ENCODE measurements at regions not wholly inside any gene's neighbourhood (a gene's known extent, or its start where the extent isn't known, plus 50 kb on each side); places are given as distances from the start of the nearest gene placed in this dataset.

DNA sequence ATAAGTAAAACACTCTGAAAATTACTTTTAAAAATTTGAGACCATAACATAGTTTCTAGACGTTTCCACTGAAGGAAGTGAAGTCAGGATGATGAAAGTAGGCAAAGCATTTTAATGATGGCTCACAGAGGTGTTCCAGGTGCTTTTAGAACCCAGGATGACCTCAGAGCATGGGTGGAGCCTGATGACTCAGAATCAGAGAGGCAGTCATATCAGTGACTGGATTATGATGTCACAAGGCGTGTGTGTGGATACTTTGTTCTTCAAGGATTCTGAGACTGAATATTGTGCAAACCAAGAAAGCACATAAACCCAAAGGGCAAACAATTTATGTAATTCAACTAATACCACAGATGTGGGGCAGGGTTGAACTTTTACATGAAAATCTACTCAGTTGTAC lies 200.2 kb upstream of the FOXN2 start:
- H3K9me3 ChIP-seq (ENCODE audit: control insufficient read depth in 2 of 2, insufficient read depth in 1 of 2, low read depth in 1 of 2, low read length in 1 of 2): no peaks in the 10 kb centered on the region
- whole genome bisulfite sequencing, 3 donors: 6 to 45% (median 18%) methylated on average over 2 of the region's 2 CpGs
- no peaks in the 10 kb centered on the region for H3K36me3 ChIP-seq (ENCODE audit: control insufficient read depth in 3 of 3, insufficient read depth in 2 of 3, low read depth in 1 of 3, low read length in 3 of 3)
- peak overlapping the region in 1 of 3 donors; percentile 89 for H3K27ac ChIP-seq (ENCODE audit: low read depth in 1 of 3, low read length in 2 of 3)
- peaks cover 0 to 34% (median 2%) of the 10 kb centered on the region in 3 donors for H3K4me1 ChIP-seq (ENCODE audit: control insufficient read depth in 3 of 3, insufficient read depth in 2 of 3, low read depth in 1 of 3, low read length in 2 of 3)
- DNase-seq (peak; percentile 90 to 93), FAIRE-seq (no peak)
- H3K27me3 ChIP-seq (ENCODE audit: control insufficient read depth in 3 of 3, insufficient read depth in 3 of 3, low read length in 3 of 3): no peaks in the 10 kb centered on the region
- no peak overlapping the region for H3K4me3 ChIP-seq (ENCODE audit: low read depth in 1 of 3, low read length in 3 of 3)

DNA sequence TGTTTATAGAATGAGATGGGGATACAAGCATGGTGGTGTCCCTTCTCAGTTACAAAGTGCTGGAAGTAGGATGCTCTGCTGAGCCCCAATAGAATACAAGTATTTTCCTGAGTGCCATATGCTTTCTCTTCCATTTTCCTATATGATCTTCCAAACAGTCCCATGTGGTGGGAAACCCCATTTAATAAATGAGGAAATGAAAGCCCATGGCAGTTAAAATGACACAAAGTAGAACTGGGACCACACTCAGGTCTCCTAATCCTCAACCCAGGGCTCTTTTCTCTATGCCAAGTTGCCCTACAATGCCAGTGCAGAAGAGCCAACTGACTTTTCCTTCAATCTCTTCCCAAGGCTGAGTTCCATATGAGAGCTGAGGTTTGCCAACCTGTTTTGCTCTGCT lies 198.0 kb upstream of the FOXN2 start:
- no peaks in the 10 kb centered on the region for H3K36me3 ChIP-seq (ENCODE audit: control insufficient read depth in 3 of 3, insufficient read depth in 2 of 3, low read depth in 1 of 3, low read length in 3 of 3)
- H3K9me3 ChIP-seq (ENCODE audit: control insufficient read depth in 2 of 2, insufficient read depth in 1 of 2, low read depth in 1 of 2, low read length in 1 of 2): no peaks in the 10 kb centered on the region
- no peak overlapping the region for H3K4me3 ChIP-seq (ENCODE audit: low read depth in 1 of 3, low read length in 3 of 3)
- DNase-seq (no peak), FAIRE-seq (no peak)
- no peaks in the 10 kb centered on the region for H3K27me3 ChIP-seq (ENCODE audit: control insufficient read depth in 3 of 3, insufficient read depth in 3 of 3, low read length in 3 of 3)
- peaks cover 0 to 31% (median 0%) of the 10 kb centered on the region in 3 donors for H3K4me1 ChIP-seq (ENCODE audit: control insufficient read depth in 3 of 3, insufficient read depth in 2 of 3, low read depth in 1 of 3, low read length in 2 of 3)
- no peak overlapping the region for H3K27ac ChIP-seq (ENCODE audit: low read depth in 1 of 3, low read length in 2 of 3)

GRCh38 chr2:48118895-48119294 lies 195.6 kb upstream of the FOXN2 start:
- H3K4me1 ChIP-seq (ENCODE audit: control insufficient read depth in 3 of 3, insufficient read depth in 2 of 3, low read depth in 1 of 3, low read length in 2 of 3): peaks cover 0 to 12% (median 0%) of the 10 kb centered on the region in 3 donors
- DNase-seq (no peak), FAIRE-seq (no peak)
- no peaks in the 10 kb centered on the region for H3K9me3 ChIP-seq (ENCODE audit: control insufficient read depth in 2 of 2, insufficient read depth in 1 of 2, low read depth in 1 of 2, low read length in 1 of 2)
- no peak overlapping the region for H3K4me3 ChIP-seq (ENCODE audit: low read depth in 1 of 3, low read length in 3 of 3)
- H3K36me3 ChIP-seq (ENCODE audit: control insufficient read depth in 3 of 3, insufficient read depth in 2 of 3, low read depth in 1 of 3, low read length in 3 of 3): no peaks in the 10 kb centered on the region
- WGBS, 3 donors: 75 to 86% (median 80%) methylated on average over 6 of the region's 6 CpGs
- no peaks in the 10 kb centered on the region for H3K27me3 ChIP-seq (ENCODE audit: control insufficient read depth in 3 of 3, insufficient read depth in 3 of 3, low read length in 3 of 3)
- no peak overlapping the region for H3K27ac ChIP-seq (ENCODE audit: low read depth in 1 of 3, low read length in 2 of 3)

DNA sequence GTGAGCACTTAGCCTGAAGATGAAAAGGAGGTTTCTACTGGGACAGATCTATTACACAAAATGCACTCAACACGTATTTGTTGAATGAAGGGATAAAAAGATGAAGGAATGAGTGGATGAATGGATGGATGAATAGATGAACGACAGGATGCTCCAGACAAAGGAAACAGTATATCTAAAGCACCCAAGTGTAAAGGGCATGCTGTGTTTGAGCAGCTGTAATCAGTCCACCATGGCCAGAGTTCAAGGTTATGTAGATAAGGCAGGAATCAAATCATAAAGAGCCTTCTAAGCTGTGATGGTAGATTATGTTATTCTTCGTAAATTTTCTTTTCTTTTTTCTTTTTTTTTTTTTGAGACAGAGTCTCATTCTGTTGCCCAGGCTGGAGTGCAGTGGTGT lies 194.4 kb upstream of the FOXN2 start:
- no peak overlapping the region for H3K27ac ChIP-seq (ENCODE audit: low read depth in 1 of 3, low read length in 2 of 3)
- no peak overlapping the region for H3K4me3 ChIP-seq (ENCODE audit: low read depth in 1 of 3, low read length in 3 of 3)
- H3K9me3 ChIP-seq (ENCODE audit: control insufficient read depth in 2 of 2, insufficient read depth in 1 of 2, low read depth in 1 of 2, low read length in 1 of 2): no peaks in the 10 kb centered on the region
- H3K27me3 ChIP-seq (ENCODE audit: control insufficient read depth in 3 of 3, insufficient read depth in 3 of 3, low read length in 3 of 3): no peaks in the 10 kb centered on the region
- H3K4me1 ChIP-seq (ENCODE audit: control insufficient read depth in 3 of 3, insufficient read depth in 2 of 3, low read depth in 1 of 3, low read length in 2 of 3): peaks cover 0 to 3% (median 0%) of the 10 kb centered on the region in 3 donors
- H3K36me3 ChIP-seq (ENCODE audit: control insufficient read depth in 3 of 3, insufficient read depth in 2 of 3, low read depth in 1 of 3, low read length in 3 of 3): no peaks in the 10 kb centered on the region
- DNase-seq: peak; percentile 20 to 40
- WGBS, 3 donors: 17 to 64% (median 41%) methylated on average over 3 of the region's 3 CpGs
- no peak for FAIRE-seq

DNA sequence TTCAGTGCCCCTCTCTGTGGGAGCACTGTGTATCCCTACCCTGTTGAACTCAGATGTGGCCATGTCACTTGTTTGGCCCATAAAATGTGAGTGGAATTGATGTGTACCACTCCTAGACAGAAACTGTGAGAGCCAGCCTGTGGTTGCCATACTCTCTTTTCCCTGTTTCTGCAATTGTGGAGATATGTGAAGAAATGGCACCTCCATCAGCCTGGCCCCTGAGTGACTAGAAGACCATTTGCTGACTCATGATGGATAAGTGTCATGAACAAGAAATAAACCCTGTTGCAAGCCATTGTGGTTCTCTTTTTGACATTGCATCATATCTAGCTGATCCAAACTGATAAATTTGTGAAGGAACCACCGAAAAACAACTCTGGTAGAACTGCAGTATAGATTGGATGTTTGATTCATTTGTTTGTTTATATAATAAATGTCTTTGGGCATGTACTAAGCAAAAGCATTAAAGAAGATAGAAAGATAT lies 193.7 kb upstream of the FOXN2 start:
- FAIRE-seq (no peak), DNase-seq (no peak)
- Histone ChIP-seq H3K27ac (ENCODE audit: low read depth in 1 of 3, low read length in 2 of 3) (no peak overlapping the region), H3K27me3 (ENCODE audit: control insufficient read depth in 3 of 3, insufficient read depth in 3 of 3, low read length in 3 of 3) (no peaks in the 10 kb centered on the region), H3K4me1 (ENCODE audit: control insufficient read depth in 3 of 3, insufficient read depth in 2 of 3, low read depth in 1 of 3, low read length in 2 of 3) (no peaks in the 10 kb centered on the region), H3K9me3 (ENCODE audit: control insufficient read depth in 2 of 2, insufficient read depth in 1 of 2, low read depth in 1 of 2, low read length in 1 of 2) (no peaks in the 10 kb centered on the region), H3K36me3 (ENCODE audit: control insufficient read depth in 3 of 3, insufficient read depth in 2 of 3, low read depth in 1 of 3, low read length in 3 of 3) (no peaks in the 10 kb centered on the region), H3K4me3 (ENCODE audit: low read depth in 1 of 3, low read length in 3 of 3) (no peak overlapping the region)
- WGBS, 3 donors: 54 to 68% (median 63%) methylated on average over 1 of the region's 1 CpG

- H3K9me3 ChIP-seq (ENCODE audit: control insufficient read depth in 2 of 2, insufficient read depth in 1 of 2, low read depth in 1 of 2, low read length in 1 of 2): no peaks in the 10 kb centered on the region
- no peak for FAIRE-seq
- DNase-seq: no peak
- H3K27ac ChIP-seq (ENCODE audit: low read depth in 1 of 3, low read length in 2 of 3): no peak overlapping the region
- H3K27me3 ChIP-seq (ENCODE audit: control insufficient read depth in 3 of 3, insufficient read depth in 3 of 3, low read length in 3 of 3): no peaks in the 10 kb centered on the region
- no peaks in the 10 kb centered on the region for H3K4me1 ChIP-seq (ENCODE audit: control insufficient read depth in 3 of 3, insufficient read depth in 2 of 3, low read depth in 1 of 3, low read length in 2 of 3)
- no peaks in the 10 kb centered on the region for H3K36me3 ChIP-seq (ENCODE audit: control insufficient read depth in 3 of 3, insufficient read depth in 2 of 3, low read depth in 1 of 3, low read length in 3 of 3)
- 79 to 90% (median 86%) methylated on average over 4 of the region's 4 CpGs for WGBS, 3 donors
- H3K4me3 ChIP-seq (ENCODE audit: low read depth in 1 of 3, low read length in 3 of 3): no peak overlapping the region
Measured at GRCh38 chr2:48122166-48122565, 192.3 kb upstream of the FOXN2 start.

DNA sequence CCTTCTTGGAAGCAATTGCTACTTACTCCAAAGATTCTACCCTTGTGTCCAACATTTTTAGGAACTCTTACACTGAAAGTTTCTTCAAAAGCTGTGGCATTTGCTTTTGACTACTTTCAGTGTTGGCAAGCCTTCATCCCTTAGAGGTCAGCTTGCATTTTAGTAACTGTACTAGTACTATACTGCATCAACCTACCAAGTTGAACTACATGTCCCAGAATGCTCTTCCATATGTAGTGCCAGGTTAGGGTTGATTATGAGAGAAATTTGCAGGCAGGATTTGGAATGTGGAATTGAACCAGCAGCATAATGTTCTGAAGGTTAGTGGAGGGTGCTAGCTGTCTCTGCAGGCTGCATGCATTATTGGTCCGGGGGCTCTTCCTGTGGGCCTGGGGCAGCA lies 189.9 kb upstream of the FOXN2 start:
- H3K9me3 ChIP-seq (ENCODE audit: control insufficient read depth in 2 of 2, insufficient read depth in 1 of 2, low read depth in 1 of 2, low read length in 1 of 2): no peaks in the 10 kb centered on the region
- 92 to 100% (median 93%) methylated on average over 1 of the region's 1 CpG for WGBS, 3 donors
- DNase-seq (no peak), FAIRE-seq (no peak)
- H3K36me3 ChIP-seq (ENCODE audit: control insufficient read depth in 3 of 3, insufficient read depth in 2 of 3, low read depth in 1 of 3, low read length in 3 of 3): no peaks in the 10 kb centered on the region
- H3K4me1 ChIP-seq (ENCODE audit: control insufficient read depth in 3 of 3, insufficient read depth in 2 of 3, low read depth in 1 of 3, low read length in 2 of 3): no peaks in the 10 kb centered on the region
- no peak overlapping the region for H3K27ac ChIP-seq (ENCODE audit: low read depth in 1 of 3, low read length in 2 of 3)
- no peak overlapping the region for H3K4me3 ChIP-seq (ENCODE audit: low read depth in 1 of 3, low read length in 3 of 3)
- H3K27me3 ChIP-seq (ENCODE audit: control insufficient read depth in 3 of 3, insufficient read depth in 3 of 3, low read length in 3 of 3): no peaks in the 10 kb centered on the region

DNA sequence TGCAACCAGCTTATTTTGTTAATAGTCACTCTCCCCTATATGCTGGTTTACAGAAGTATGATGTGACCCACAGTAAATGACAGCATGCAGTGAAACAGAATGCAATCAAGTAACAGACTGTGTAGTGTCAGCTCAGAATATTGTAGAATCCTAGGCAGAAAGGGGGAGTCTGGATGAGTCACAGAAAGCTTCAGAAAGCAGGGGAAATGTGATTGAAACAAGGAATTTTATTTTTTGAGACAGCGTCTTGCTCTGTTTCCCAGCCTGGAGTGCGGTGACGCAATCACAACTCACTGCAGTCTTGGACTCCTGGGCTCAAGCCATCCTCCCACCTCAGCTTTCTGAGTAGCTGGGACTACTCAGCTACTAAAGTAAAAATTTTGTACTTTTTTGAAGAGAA lies 188.3 kb upstream of the FOXN2 start:
- no peaks in the 10 kb centered on the region for H3K36me3 ChIP-seq (ENCODE audit: control insufficient read depth in 3 of 3, insufficient read depth in 2 of 3, low read depth in 1 of 3, low read length in 3 of 3)
- DNase-seq (no peak), FAIRE-seq (no peak)
- H3K27me3 ChIP-seq (ENCODE audit: control insufficient read depth in 3 of 3, insufficient read depth in 3 of 3, low read length in 3 of 3): no peaks in the 10 kb centered on the region
- H3K4me3 ChIP-seq (ENCODE audit: low read depth in 1 of 3, low read length in 3 of 3): no peak overlapping the region
- WGBS, 3 donors: 81 to 94% (median 82%) methylated on average over 3 of the region's 3 CpGs
- H3K27ac ChIP-seq (ENCODE audit: low read depth in 1 of 3, low read length in 2 of 3): no peak overlapping the region
- no peaks in the 10 kb centered on the region for H3K4me1 ChIP-seq (ENCODE audit: control insufficient read depth in 3 of 3, insufficient read depth in 2 of 3, low read depth in 1 of 3, low read length in 2 of 3)
- H3K9me3 ChIP-seq (ENCODE audit: control insufficient read depth in 2 of 2, insufficient read depth in 1 of 2, low read depth in 1 of 2, low read length in 1 of 2): no peaks in the 10 kb centered on the region

GRCh38 chr2:48127612-48128191 lies 186.8 kb upstream of the FOXN2 start:
- Histone ChIP-seq H3K9me3 (ENCODE audit: control insufficient read depth in 2 of 2, insufficient read depth in 1 of 2, low read depth in 1 of 2, low read length in 1 of 2) (no peaks in the 10 kb centered on the region), H3K4me1 (ENCODE audit: control insufficient read depth in 3 of 3, insufficient read depth in 2 of 3, low read depth in 1 of 3, low read length in 2 of 3) (no peaks in the 10 kb centered on the region), H3K27me3 (ENCODE audit: control insufficient read depth in 3 of 3, insufficient read depth in 3 of 3, low read length in 3 of 3) (no peaks in the 10 kb centered on the region), H3K27ac (ENCODE audit: low read depth in 1 of 3, low read length in 2 of 3) (no peak overlapping the region), H3K36me3 (ENCODE audit: control insufficient read depth in 3 of 3, insufficient read depth in 2 of 3, low read depth in 1 of 3, low read length in 3 of 3) (no peaks in the 10 kb centered on the region), H3K4me3 (ENCODE audit: low read depth in 1 of 3, low read length in 3 of 3) (no peak overlapping the region)
- FAIRE-seq (no peak), DNase-seq (no peak)
- WGBS, 3 donors: 54 to 58% (median 57%) methylated on average over 4 of the region's 4 CpGs
